GM19372 (cell line): ENCODE measurements at regions not wholly inside any gene's neighbourhood (a gene's known extent, or its start where the extent isn't known, plus 50 kb on each side); places are given as distances from the start of the nearest gene placed in this dataset.

Experiments
- ATAC-seq: cut with Tn5 transposase; IDR thresholded peaks from one replicate; pipeline ENCODE4 v1.9.1; 2021; ENCODE audit warnings: mild to moderate bottlenecking, low read depth, moderate library complexity; ENCODE audit not compliant: unreplicated experiment

GRCh38 chr4:32560306-32560705 is 1840.1 kb downstream of the PCDH7 start:
- no peak for ATAC-seq

GRCh38 chr4:32562010-32562409 is 1841.8 kb downstream of the PCDH7 start:
- no peak for ATAC-seq

- no peak for ATAC-seq
Observed at GRCh38 chr4:32564626-32565025, 1844.5 kb downstream of the PCDH7 start.

GRCh38 chr4:32569861-32570260 is 1849.7 kb downstream of the PCDH7 start:
- ATAC-seq, result no peak

GRCh38 chr4:32572366-32572765 is 1852.2 kb downstream of the PCDH7 start:
- ATAC-seq, result no peak

GRCh38 chr4:32574803-32575202 is 1854.6 kb downstream of the PCDH7 start:
- ATAC-seq, result no peak

- no peak for ATAC-seq
Observed at GRCh38 chr4:32589097-32589496, 1868.9 kb downstream of the PCDH7 start.

GRCh38 chr4:32589853-32590252 is 1869.7 kb downstream of the PCDH7 start:
- ATAC-seq, result no peak

GRCh38 chr4:32597354-32597753 is 1877.2 kb downstream of the PCDH7 start:
- ATAC-seq, result no peak

GRCh38 chr4:32601848-32602247 is 1881.7 kb downstream of the PCDH7 start:
- ATAC-seq, result no peak

- ATAC-seq, result no peak
Observed at GRCh38 chr4:32607978-32608377, 1887.8 kb downstream of the PCDH7 start.

GRCh38 chr4:32624943-32625603 is 1904.9 kb downstream of the PCDH7 start:
- ATAC-seq, result no peak

- no peak for ATAC-seq
Observed at GRCh38 chr4:32625687-32626337, 1905.6 kb downstream of the PCDH7 start.

- no peak for ATAC-seq
Observed at GRCh38 chr4:32631831-32632230, 1911.7 kb downstream of the PCDH7 start.

- no peak for ATAC-seq
Observed at GRCh38 chr4:32633421-32633820, 1913.3 kb downstream of the PCDH7 start.

GRCh38 chr4:32645653-32646052 is 1925.5 kb downstream of the PCDH7 start:
- ATAC-seq, result no peak

GRCh38 chr4:32658019-32658418 is 1937.8 kb downstream of the PCDH7 start:
- ATAC-seq, result no peak

GRCh38 chr4:32661229-32661628 is 1941.1 kb downstream of the PCDH7 start:
- no peak for ATAC-seq

GRCh38 chr4:32662803-32663202 is 1942.6 kb downstream of the PCDH7 start:
- no peak for ATAC-seq

GRCh38 chr4:32672359-32672758 is 1952.2 kb downstream of the PCDH7 start:
- ATAC-seq, result no peak

- no peak for ATAC-seq
Observed at GRCh38 chr4:32680946-32681345, 1960.8 kb downstream of the PCDH7 start.

GRCh38 chr4:32684160-32684559 is 1964.0 kb downstream of the PCDH7 start:
- ATAC-seq, result no peak
